Neural crest cell (in vitro differentiated cells): ENCODE measurements at regions not wholly inside any gene's neighbourhood (a gene's known extent, or its start where the extent isn't known, plus 50 kb on each side); places are given as distances from the start of the nearest gene placed in this dataset.
"Not testable (repeated sequence)": the region's sequence is repeated elsewhere in the genome, so short reads cannot be mapped to it uniquely, and the experiment has no call there.

Experiments
- DNase-seq: peaks from one replicate; pipeline ENCODE4 v3.0.0; 2021; ENCODE audit warnings: low read depth, mixed read lengths, low spot score
- H3K27ac Mint-ChIP-seq: one replicate; pipeline ENCODE4 v1.8.0; 2021; ENCODE audit warnings: mild to moderate bottlenecking, mixed read lengths; ENCODE audit not compliant: unreplicated experiment
- H3K27me3 Mint-ChIP-seq: 2 replicates; pipeline ENCODE4 v1.8.0; 2021; ENCODE audit warnings: low read depth, mild to moderate bottlenecking, mixed read lengths
- H3K36me3 Mint-ChIP-seq: 2 replicates; pipeline ENCODE4 v1.8.0; 2021; ENCODE audit warnings: low read depth, mild to moderate bottlenecking, mixed read lengths
- H3K4me1 Mint-ChIP-seq: 2 replicates; pipeline ENCODE4 v1.8.0; 2021; ENCODE audit warnings: mixed read lengths
- H3K4me3 Mint-ChIP-seq: one replicate; pipeline ENCODE4 v1.8.0; 2021; ENCODE audit warnings: mild to moderate bottlenecking, mixed read lengths
- H3K9me3 Mint-ChIP-seq: 2 replicates; pipeline ENCODE4 v1.8.0; 2021; ENCODE audit warnings: mixed read lengths
- CTCF ChIP-seq: fragments of 200-600 bp; sonication (generic); conservative IDR thresholded peaks from 2 replicates; pipeline ENCODE4 v1.5.0; 2021; ENCODE audit warnings: antibody characterized with exemption, mild to moderate bottlenecking

- Mint-ChIP-seq H3K4me3 (no peak overlapping the region), H3K27me3 (no peaks in the 10 kb centered on the region), H3K9me3 (peaks cover 3% of the 10 kb centered on the region), H3K27ac (no peak overlapping the region), H3K36me3 (no peaks in the 10 kb centered on the region), H3K4me1 (peaks cover 10% of the 10 kb centered on the region)
- TF ChIP-seq CTCF, result no peak
- DNase-seq, result no peak
These were observed 172.5 kb upstream of the TMEM45B start for GRCh38 chr11:129643031-129643721.

GRCh38 chr11:129644326-129644725 is 171.3 kb upstream of the TMEM45B start:
- no peak overlapping the region for H3K27ac Mint-ChIP-seq
- TF ChIP-seq CTCF, result no peak
- no peaks in the 10 kb centered on the region for H3K27me3 Mint-ChIP-seq
- no peak for DNase-seq
- no peaks in the 10 kb centered on the region for H3K36me3 Mint-ChIP-seq
- H3K4me3 Mint-ChIP-seq, result no peak overlapping the region
- H3K4me1 Mint-ChIP-seq, result peaks cover 10% of the 10 kb centered on the region
- H3K9me3 Mint-ChIP-seq, result peaks cover 3% of the 10 kb centered on the region

GRCh38 chr11:129645943-129646342 is 169.7 kb upstream of the TMEM45B start:
- Mint-ChIP-seq H3K27ac (no peak overlapping the region), H3K4me3 (no peak overlapping the region), H3K4me1 (peaks cover 10% of the 10 kb centered on the region), H3K27me3 (no peaks in the 10 kb centered on the region), H3K36me3 (no peaks in the 10 kb centered on the region), H3K9me3 (peaks cover 3% of the 10 kb centered on the region)
- no peak for DNase-seq
- no peak for TF ChIP-seq CTCF

GRCh38 chr11:129650044-129650443 is 165.6 kb upstream of the TMEM45B start:
- H3K9me3 Mint-ChIP-seq, result peaks cover 10% of the 10 kb centered on the region
- not testable (repeated sequence) for DNase-seq, H3K4me1 Mint-ChIP-seq

GRCh38 chr11:129652835-129653234 is 162.8 kb upstream of the TMEM45B start:
- Mint-ChIP-seq H3K9me3 (peaks cover 25% of the 10 kb centered on the region), H3K4me3 (no peak overlapping the region), H3K36me3 (peaks cover 10% of the 10 kb centered on the region), H3K27ac (no peak overlapping the region), H3K27me3 (peaks cover 3% of the 10 kb centered on the region), H3K4me1 (no peaks in the 10 kb centered on the region)
- no peak for TF ChIP-seq CTCF
- DNase-seq, result no peak

More at GRCh38 chr11:129650044-129650443, 165.6 kb upstream of the TMEM45B start:
- not testable (repeated sequence) for H3K27ac Mint-ChIP-seq, H3K36me3 Mint-ChIP-seq, H3K27me3 Mint-ChIP-seq, H3K4me3 Mint-ChIP-seq

- DNase-seq, result no peak
- Mint-ChIP-seq H3K36me3 (peaks cover 10% of the 10 kb centered on the region), H3K27me3 (peaks cover 3% of the 10 kb centered on the region), H3K4me3 (no peak overlapping the region), H3K9me3 (peaks cover 25% of the 10 kb centered on the region), H3K27ac (peak overlapping the region; percentile 8), H3K4me1 (no peaks in the 10 kb centered on the region)
- TF ChIP-seq CTCF, result no peak
These were observed 160.3 kb upstream of the TMEM45B start for GRCh38 chr11:129655247-129655832.
